Gastrocnemius medialis (tissue), 4 donors: ENCODE measurements at regions not wholly inside any gene's neighbourhood (a gene's known extent, or its start where the extent isn't known, plus 50 kb on each side); places are given as distances from the start of the nearest gene placed in this dataset.

ENCODE experiments used
- ATAC-seq, 2 donors: fragments of 150-250 bp; one replicate each; pipeline ENCODE4 v1.9.1; 2016
- DNase-seq, 2 donors: peaks; one replicate each; pipeline ENCODE4 v3.0.0-alpha.2; 2019
- H3K27ac ChIP-seq, 4 donors: fragments of 200-600 bp; sonication (generic); 1 replicate in 1 of 4; 2 replicates in 3 of 4; pipeline ENCODE4 v1.5.1; 2016 to 2018; ENCODE audit warnings: mild to moderate bottlenecking in 2 of 4, moderate library complexity in 1 of 4
- H3K27me3 ChIP-seq, 3 donors: fragments of 200-600 bp; sonication (generic) in 2 of 3; 1 replicate in 1 of 3; 2 replicates in 2 of 3; pipeline versions ENCODE4 v1.5.1 to v1.6.0; 2016 to 2019; ENCODE audit warnings: mild to moderate bottlenecking in 1 of 3, moderate library complexity in 1 of 3
- H3K36me3 ChIP-seq, 2 donors: fragments of 200-600 bp; sonication (generic) in 1 of 2; one replicate each; pipeline ENCODE4 v1.5.1; 2017 to 2018
- H3K4me1 ChIP-seq, 2 donors: fragments of 200-600 bp; sonication (generic) in 1 of 2; one replicate each; pipeline ENCODE4 v1.5.1; 2016 to 2017; ENCODE audit warnings: mild to moderate bottlenecking in 2 of 2
- H3K4me3 ChIP-seq, 4 donors: fragments of 200-600 bp; sonication (generic) in 3 of 4; 1 replicate in 1 of 4; 2 replicates in 3 of 4; pipeline ENCODE4 v1.5.1; 2016 to 2019; ENCODE audit warnings: mild to moderate bottlenecking in 2 of 4
- H3K9me3 ChIP-seq, 3 donors: fragments of 200-600 bp; sonication (generic) in 2 of 3; 1 replicate in 1 of 3; 2 replicates in 2 of 3; pipeline ENCODE4 v1.5.1; 2016 to 2019
- CTCF ChIP-seq, 5 experiments: fragments of 450-650 bp in 3 of 5; fragments of 200-600 bp in 2 of 5; sonication (generic) in 2 of 5; IDR thresholded peaks in 4 of 5; conservative IDR thresholded peaks in 1 of 5; 1 replicate in 4 of 5; 2 replicates in 1 of 5; pipeline ENCODE4 v1.5.1; 2016 to 2019; ENCODE audit warnings: antibody characterized with exemption in 5 of 5, mild to moderate bottlenecking in 3 of 5, moderate library complexity in 3 of 5
- POLR2A ChIP-seq, 2 donors: fragments of 450-650 bp; IDR thresholded peaks; one replicate each; pipeline ENCODE4 v1.6.1; 2017; ENCODE audit warnings: antibody characterized with exemption in 2 of 2, mild to moderate bottlenecking in 2 of 2, moderate library complexity in 2 of 2
- in situ Hi-C, 4 donors: fragments of 200-750 bp; cut with MboI; loops; one replicate each; pipeline versions ENCODE4 v1.15.0 to v1.8.0; 2017; ENCODE audit warnings: low sequenced_read_pairs in 4 of 4
- intact Hi-C: fragments of 100-400 bp; cut with DNase I; formaldehyde crosslinking; loops from one replicate; pipeline ENCODE4 v1.15.1; 2023; ENCODE audit warnings: low total_unique reads

GRCh38 chr6:56851074-56851473, 103.8 kb upstream of the BEND6 start:
- Histone ChIP-seq H3K36me3 (no peaks in the 10 kb centered on the region), H3K9me3 (no peaks in the 10 kb centered on the region), H3K4me3 (peak overlapping the region; percentile 51 to 52 (median 52)), H3K27me3 (no peaks in the 10 kb centered on the region), H3K27ac (peak overlapping the region in 3 of 4 donors; percentile 8 to 49 (median 35)), H3K4me1 (peaks cover 8 to 19% of the 10 kb centered on the region in 2 donors)
- ATAC-seq (no peak), DNase-seq (no peak)
- TF ChIP-seq POLR2A (IDR thresholded peaks at IDR 0.05) (no peak), CTCF (IDR thresholded peaks at IDR 0.05 in 4 of 5, conservative IDR thresholded peaks at IDR 0.05 in 1 of 5) (no peak)
- intact Hi-C loops = loop anchor here (1.0 to 5.0 kb wide), 3 partner anchors 142 to 494 kb away; no protein-coding TSS in a partner anchor
- in situ Hi-C loops = loop anchor here (25.0 kb wide), 1 partner anchor 489 kb away; no protein-coding TSS in a partner anchor

GRCh38 chr6:56850626-56851025, 104.3 kb upstream of the BEND6 start:
- ATAC-seq = no peak

DNA sequence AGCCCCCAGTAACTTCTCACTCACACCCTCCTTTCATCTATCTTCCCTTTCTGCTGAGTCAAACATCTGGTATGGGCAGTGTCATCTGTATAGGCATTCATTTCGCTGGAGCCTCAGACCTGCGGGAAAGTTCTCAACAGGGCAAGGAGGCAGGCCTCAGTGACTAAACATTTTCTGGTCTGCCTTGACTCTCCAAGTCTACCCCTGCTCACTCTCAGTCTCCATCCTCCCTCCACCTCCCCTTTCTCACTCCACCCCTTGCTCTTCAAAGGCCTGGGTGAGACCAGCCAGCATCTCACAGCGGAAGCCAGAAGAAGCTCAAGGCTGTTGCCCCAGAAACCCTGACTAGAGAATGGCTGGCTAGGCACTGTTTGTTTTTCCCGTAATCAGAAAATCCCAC, 105.0 kb upstream of the BEND6 start:
- in situ Hi-C loops = loop anchor here (5.0 to 25.0 kb wide), 9 partner anchors 83 to 488 kb away; partner anchors contain the start of gene DST (in 2 of the 4)
- ATAC-seq (no peak), DNase-seq (no peak)
- peaks cover 12 to 23% of the 10 kb centered on the region in 2 donors for H3K4me1 ChIP-seq
- H3K27ac ChIP-seq = no peak overlapping the region
- H3K9me3 ChIP-seq = no peaks in the 10 kb centered on the region
- intact Hi-C loops = loop anchor here (5.0 kb wide), 1 partner anchor 493 kb away; no protein-coding TSS in a partner anchor
- no peak overlapping the region for H3K4me3 ChIP-seq
- TF ChIP-seq CTCF (IDR thresholded peaks at IDR 0.05 in 4 of 5, conservative IDR thresholded peaks at IDR 0.05 in 1 of 5) (no peak), POLR2A (IDR thresholded peaks at IDR 0.05) (no peak)
- H3K27me3 ChIP-seq = no peaks in the 10 kb centered on the region
- no peaks in the 10 kb centered on the region for H3K36me3 ChIP-seq

More at GRCh38 chr6:56850626-56851025, 104.3 kb upstream of the BEND6 start:
- no peak for TF ChIP-seq POLR2A (IDR thresholded peaks at IDR 0.05)
- TF ChIP-seq CTCF (IDR thresholded peaks at IDR 0.05 in 4 of 5, conservative IDR thresholded peaks at IDR 0.05 in 1 of 5) = no peak
- intact Hi-C loops (loop anchor here (1.0 to 5.0 kb wide), 3 partner anchors 141 to 493 kb away; no protein-coding TSS in a partner anchor), in situ Hi-C loops (loop anchor here (25.0 kb wide), 1 partner anchor 488 kb away; no protein-coding TSS in a partner anchor)
- H3K4me3 ChIP-seq = peak overlapping the region; percentile 51 to 52 (median 52)
- H3K27ac ChIP-seq = peak overlapping the region in 2 of 4 donors; percentile 1 to 35
- DNase-seq = no peak
- peaks cover 8 to 19% of the 10 kb centered on the region in 2 donors for H3K4me1 ChIP-seq
- H3K36me3 ChIP-seq = no peaks in the 10 kb centered on the region
- H3K9me3 ChIP-seq = no peaks in the 10 kb centered on the region
- no peaks in the 10 kb centered on the region for H3K27me3 ChIP-seq

DNA sequence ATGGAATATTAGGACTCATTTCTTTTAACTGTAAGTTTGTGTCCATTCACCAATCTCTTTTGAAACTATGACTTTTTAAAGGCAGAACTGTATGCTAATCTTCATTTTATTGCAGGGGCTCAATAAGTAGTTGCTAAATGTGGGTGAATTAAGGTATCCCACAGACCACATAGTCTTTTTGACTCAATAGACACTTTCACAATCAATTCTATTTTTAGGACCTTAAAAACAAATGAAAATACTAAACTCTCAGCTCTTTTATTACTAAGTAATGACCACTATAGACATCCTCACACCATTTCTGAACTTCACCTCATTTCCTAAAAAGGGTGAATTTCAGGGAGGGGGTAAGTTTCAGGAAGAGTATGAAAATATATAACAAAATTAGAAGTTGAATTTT, 106.8 kb upstream of the BEND6 start:
- H3K36me3 ChIP-seq = no peaks in the 10 kb centered on the region
- H3K9me3 ChIP-seq = no peaks in the 10 kb centered on the region
- no peak for TF ChIP-seq POLR2A (IDR thresholded peaks at IDR 0.05)
- no peak for TF ChIP-seq CTCF (IDR thresholded peaks at IDR 0.05 in 4 of 5, conservative IDR thresholded peaks at IDR 0.05 in 1 of 5)
- no peak overlapping the region for H3K27ac ChIP-seq
- no peak overlapping the region for H3K4me3 ChIP-seq
- intact Hi-C loops = no loop called here
- no peaks in the 10 kb centered on the region for H3K27me3 ChIP-seq
- ATAC-seq (no peak), DNase-seq (no peak)
- H3K4me1 ChIP-seq = peaks cover 13 to 31% of the 10 kb centered on the region in 2 donors
- in situ Hi-C loops = loop anchor here (5.0 to 10.0 kb wide), 8 partner anchors 81 to 211 kb away; partner anchors contain the start of gene DST (in 2 of the 4)
